ENCODE measurements at regions not wholly inside any gene's neighbourhood (a gene's known extent, or its start where the extent isn't known, plus 50 kb on each side); places are given as distances from the start of the nearest gene placed in this dataset.
"Not testable (repeated sequence)": the region's sequence is repeated elsewhere in the genome, so short reads cannot be mapped to it uniquely, and the experiment has no call there.

DNA sequence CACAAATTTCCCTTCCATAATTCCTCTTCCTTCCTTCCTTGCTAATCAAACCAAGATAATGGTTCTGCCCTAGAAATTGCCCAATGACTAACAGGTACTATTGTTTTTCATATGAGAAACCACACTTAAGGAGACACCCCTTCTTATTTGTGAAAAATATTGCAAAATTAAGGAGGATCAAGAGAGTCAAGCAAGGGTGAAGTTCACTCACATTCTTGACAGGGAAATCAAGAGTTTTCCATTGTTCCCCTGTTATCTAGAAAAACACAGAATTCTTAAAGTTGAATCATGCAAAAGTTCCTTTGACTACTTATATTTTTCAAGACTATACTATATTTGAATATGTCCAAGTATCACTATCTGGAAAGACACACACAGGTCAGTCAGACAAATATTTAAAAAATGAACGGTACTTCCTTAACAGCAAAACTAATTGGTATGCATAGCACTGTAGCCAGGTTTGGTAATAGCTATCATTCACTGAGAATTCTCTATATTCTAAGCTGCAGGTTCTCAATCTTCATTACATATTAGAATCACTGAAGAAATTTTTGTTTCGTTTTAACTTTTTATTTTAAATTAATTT is 897.2 kb downstream of the DIAPH3 start:
- DNase-seq = no peak

DNA sequence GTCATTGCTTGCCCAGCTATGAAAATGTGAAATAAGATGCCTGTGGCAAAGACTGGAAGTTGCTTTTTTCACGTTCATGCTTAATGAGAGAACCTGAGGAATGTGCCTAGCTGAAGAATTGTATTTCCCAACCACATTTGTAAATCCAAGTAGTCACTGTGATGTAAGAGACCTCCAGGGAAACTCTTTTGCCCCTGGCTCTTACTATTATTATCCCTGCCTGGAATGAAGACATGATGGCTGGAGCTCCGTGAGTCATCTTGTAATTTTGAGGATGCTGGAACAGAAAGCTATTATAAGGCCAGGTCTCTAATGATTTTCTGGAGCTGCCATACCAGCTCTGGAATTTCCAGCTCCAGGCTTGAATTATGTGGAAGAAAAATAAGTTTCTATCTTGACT is 894.3 kb downstream of the DIAPH3 start:
- no peak for DNase-seq

DNA sequence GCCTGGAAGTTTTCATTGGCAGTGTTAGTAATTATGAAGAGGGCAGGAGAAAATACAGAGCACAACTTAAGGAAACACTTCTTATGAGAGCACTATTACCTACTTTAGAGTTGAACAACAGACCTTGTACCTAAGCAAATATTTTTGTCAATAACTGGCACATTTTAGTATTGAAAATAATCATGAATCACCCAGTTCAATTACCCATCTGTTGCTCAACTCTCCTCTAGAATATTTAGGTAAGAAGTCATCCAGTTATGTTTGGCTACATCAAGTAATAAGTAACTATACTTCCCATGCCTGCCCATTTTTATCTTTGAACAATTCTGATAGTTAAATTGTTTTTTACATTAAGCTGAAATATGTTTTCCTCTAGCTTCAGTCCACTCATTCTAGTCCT is 893.4 kb downstream of the DIAPH3 start:
- no peak for DNase-seq

DNA sequence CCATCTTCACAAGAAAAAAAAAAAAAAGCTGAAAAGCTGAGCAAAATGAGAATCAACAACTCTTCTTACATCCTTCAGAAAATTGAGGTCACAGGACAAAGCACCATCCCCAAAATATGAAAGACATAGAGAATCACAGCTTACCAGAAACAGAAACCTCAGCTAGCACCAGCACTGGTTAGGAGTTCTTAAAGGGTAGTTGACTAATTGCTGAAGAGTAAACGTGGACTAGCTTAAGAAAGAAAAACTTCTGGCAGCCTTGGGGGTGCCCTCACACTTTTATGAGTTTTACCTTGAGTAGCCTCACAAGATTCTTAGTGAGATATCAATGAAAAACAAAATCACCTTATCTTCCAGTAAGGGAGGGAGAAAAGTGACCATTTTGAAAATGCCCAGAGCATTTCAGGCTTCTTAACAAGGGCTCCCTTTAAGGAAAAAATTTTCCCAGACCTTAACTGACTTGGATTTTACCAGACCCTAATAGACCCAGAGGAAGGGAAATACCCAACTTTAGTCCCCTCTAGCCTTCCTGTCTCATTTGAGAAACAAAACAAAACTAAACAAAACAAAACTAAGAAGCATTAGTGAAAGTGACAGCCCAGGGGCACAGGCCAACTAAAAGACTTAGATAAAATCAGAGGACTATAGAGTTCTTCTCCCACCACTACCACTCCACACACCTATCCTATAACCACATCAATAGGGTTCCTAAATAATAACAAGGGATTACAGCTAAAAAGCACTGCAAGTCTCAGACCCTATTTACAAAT is 888.6 kb downstream of the DIAPH3 start:
- no peak for DNase-seq

DNA sequence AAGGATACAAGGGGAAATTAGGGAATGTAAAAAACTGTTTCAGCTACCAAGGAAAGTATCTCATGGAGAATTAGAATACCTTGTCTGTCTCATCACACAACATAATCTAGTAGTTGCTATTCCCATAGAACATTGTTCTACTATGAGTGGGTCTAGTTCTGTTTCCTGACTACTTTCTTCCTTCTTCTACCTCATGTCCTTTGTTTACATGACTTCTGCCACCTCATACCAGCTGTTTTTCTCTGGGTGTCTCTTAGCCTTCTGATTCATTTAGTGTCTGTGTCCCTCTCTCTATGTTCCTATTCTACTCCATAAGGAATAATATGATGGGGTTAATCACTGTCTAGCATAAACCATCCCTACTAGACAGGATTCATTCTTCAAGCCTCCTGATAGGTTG is 887.3 kb downstream of the DIAPH3 start:
- DNase-seq = no peak

DNA sequence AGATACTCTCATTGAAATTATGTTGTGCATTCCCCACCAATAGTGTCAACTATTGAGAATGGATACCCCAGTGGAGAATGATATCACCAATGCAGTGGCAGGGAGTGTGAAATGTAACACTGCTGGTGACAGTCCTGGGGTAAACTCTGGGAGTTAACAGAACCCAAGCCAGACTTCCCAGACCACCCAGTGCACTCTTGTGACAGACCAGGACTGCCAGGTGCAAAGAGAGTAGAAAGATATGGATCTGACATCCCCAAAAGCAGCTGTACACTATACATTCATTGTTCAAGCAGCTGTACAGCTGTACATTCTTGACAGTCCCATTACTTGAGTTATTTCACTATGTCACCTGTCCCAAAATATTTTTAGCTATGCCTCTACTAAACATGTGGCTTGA is 886.6 kb downstream of the DIAPH3 start:
- DNase-seq = no peak

DNA sequence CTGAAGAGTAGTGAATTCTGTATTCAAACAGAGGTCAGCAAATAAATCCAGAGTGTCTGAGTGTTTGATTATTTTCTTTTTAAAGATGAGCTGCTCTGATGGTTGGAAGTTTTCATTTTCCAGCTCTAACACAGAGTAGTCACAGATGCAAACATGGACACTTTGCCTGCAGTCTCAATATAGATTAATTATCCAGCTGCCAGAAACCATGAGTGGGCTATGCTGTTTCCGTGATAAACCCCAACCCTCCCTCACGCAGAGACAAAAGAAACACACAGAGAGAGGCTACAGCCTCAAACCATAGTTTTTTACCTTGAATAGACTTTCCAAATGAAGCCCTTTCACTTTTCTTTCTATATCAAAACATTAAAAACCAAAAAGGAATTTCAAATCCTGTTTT is 884.7 kb downstream of the DIAPH3 start:
- DNase-seq = no peak

DNA sequence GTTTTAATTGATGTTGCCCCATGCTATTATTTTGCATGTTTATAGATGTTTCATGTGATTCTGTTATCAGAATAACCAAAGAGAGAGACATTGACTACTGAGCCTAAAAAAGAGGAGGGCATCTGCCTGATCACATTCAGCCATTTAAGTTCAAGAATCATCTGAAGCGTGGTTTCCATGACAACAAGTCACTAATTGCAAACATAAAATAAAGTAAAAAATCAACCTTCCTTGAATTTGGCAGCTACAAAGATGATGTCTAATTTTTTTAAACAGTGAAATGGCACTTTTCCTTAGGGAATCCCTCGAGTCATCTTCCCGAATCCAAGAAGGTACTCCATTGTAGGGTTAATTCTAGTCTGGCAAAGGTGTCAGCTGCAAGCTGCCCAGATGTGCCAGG is 884.2 kb downstream of the DIAPH3 start:
- no peak for DNase-seq

DNA sequence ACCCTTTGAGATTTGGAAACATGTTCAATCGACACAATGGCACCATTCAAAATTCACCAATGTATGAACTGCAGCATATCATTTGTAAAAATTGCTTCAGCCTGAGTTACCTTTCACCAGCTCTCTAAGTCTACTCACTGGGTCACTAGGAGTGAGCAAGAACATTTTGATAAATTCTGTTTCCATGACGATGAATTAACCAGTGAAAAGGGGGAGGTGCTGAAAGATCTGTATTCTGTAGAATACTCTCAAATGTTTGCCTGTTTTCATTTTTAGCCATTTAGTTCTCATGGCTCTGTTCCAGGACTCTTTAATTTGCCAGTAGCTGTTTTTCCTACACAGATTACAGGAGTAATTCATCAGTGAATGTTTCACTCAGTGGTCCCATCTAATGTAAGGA is 883.4 kb downstream of the DIAPH3 start:
- no peak for DNase-seq

DNA sequence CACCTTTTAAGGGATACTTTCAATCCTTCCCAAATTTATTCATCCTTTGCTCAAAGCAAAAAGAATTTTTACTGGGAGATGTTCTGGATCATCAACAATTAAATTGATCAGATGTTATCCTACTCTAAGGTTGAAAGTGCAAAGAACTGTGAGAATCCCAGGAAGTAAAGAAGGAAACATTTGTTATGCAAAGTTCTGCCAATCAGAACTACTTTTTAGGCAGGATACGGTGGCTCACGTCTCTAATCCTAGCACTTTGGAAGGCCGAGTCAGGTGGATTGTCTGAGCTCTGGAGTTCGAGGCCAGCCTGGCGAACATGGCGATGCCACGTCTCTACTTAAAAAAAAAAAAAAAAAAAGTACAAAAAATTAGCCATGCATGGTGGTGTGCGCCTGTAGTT is 882.3 kb downstream of the DIAPH3 start:
- DNase-seq = no peak

DNA sequence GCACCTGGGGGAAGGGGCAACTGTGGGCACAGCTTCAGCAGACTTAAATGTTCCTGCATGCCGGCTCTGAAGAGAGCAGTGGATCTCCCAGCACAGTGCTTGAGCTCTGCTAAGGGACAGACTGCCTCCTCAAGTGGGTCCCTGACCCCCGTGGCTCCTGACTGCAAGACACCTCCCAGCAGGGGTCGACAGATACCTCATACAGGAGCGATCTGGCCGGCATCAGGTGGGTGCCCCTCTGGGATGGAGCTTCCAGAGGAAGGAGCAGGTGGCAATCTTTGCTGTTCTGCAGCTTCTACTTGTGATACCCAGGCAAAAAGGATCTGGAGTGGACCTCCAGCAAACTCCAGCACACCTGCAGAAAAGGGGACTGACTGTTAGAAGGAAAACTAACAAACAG is 871.5 kb downstream of the DIAPH3 start:
- DNase-seq = not testable (repeated sequence)

DNA sequence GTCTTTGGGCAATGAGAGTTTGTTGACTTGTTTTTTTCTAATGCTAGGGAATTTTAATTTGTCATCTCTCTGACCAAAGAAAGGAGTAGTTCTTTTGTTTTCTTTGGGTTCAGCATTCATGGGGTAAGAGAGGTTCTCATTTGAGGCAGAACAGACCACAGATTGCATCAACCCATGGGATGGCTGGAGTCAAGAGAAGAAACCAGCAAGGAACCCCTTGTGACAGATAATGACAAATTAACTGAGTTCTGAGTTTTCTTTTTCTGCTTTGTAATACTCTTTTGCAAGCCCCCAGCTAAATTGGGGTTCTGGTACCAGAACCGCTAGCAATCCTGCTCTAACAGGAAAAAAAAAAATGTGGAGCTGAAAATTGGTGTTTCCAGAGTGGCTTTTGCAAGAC is 864.1 kb downstream of the DIAPH3 start:
- no peak for DNase-seq

DNA sequence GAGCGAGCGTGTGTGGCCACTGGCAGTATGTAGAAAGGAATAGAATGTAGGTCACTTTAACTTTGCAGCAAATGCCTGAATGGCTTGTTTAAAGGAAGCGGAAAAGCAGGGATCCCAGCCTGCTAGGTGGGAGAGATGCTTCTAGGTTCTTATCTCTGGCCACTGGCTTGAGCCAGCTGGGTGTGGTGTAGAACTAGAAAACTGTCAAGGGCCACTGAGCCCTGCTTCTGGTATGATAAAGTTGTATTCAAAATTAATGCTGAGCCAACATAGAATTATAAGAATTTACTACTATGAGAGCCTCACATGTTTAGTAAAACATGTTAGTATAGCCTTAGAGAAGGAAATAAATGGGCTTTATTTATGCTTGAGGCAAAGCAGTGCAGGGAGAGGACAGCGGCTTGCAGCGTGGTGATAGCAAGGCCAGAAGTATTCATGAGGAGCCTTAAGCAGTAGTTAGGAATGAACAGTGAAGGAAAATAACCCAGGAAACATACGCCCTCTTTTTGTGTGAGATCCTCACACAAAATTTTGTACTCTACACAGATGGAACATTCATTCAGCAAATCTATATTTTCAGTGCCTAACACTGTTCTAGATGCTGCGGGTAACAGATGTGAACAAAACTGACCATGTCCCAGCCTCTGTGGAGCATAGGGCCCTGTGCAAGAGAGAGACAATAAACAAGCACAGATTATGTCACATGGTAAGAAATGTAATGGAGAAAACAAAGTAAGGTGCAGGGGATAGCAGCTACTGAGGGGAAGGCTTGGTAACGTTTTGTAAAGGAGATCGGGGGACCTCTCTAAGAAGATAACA is 863.2 kb downstream of the DIAPH3 start:
- DNase-seq = no peak

DNA sequence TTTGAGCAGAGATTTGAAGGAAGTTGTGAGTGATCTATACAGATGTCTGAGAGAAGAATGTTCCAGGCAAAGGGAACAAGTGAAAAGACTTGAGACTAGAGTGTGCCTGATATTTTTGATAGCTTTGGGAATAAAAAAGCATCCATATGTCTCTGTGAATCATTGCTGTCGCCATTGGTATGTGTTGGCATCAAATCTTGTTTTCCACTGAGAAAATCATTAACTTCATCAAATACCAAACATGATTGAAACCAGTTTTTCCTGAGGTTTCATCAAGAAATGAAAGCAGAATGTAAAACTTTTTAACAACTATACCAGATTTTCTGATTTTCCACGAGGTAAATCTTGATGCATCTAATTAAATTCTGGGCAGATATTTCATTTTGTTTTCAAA is 862.6 kb downstream of the DIAPH3 start:
- no peak for DNase-seq

DNA sequence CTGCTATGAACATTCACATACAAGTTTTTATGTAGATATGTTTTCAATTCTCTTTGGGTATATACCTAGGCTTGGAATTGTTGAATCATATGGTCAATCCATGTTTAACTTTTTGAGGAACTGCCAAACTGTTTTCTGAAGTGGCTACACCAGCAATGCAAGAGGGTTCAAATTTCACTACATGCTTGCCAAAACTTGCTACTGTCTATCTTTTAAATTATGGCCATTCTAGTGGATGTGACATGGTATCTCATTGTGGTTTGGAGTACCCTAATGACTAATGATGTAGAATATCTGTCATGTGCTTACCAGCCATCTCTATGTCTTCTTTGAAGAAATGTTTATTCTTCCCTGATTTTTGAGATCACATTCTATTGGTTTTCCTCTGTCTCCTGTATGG is 860.3 kb downstream of the DIAPH3 start:
- no peak for DNase-seq

DNA sequence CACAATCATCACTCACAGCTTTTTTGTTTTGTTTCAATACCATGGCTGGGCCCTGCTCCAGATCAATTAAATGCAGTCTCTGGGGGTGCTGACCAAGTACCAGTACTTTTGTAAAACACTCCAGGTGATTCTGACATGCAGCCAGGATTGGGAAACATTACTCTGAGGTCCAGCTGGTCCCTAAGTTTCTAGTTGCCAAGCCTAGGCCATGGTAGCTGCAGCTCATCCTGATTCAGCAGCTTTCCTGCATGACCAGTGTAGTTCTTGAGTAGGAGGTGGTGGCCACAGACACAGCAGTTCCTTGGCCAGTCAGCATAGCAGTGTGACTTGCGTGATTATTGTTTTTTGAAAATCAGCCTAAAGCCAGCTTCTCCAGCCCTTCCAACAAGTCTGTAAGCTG is 859.1 kb downstream of the DIAPH3 start:
- DNase-seq = no peak

DNA sequence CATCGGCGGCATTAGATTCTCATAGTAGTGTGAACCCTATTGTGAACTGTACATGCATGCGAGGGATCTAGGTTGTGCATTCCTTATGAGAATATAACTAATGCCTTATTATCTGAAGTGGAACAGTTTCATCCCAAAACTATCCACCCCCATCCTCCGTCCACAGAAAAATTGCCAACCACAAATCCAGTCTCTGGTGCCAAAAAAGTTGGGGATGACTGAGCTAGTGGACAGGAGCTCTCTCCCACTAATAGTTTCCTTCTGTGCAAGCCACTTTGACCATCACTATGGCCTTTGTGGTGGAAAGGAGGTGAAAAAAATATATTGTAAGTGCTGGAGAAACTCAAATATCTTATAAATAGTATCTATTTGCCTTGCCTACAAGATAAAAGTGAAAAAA is 857.8 kb downstream of the DIAPH3 start:
- no peak for DNase-seq

DNA sequence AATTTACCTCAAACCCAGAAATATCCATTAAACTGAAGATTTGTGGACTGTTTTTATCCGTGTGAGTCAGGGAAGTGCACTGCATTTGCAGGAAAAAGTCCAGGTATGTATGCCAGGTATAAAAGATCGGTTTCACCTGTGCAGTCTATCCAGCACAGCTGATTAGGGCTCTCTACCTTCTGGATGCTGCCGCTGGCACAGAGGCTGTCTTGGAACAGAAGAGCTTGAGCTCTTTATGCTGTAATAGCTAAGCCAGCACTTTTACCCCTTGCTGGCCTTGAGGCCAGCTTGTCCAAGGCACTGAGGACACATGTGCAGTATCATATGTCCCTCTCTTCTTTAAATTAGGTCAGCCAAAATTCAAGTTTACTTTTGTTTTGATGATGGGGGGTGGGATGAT is 851.0 kb downstream of the DIAPH3 start:
- DNase-seq = no peak

DNA sequence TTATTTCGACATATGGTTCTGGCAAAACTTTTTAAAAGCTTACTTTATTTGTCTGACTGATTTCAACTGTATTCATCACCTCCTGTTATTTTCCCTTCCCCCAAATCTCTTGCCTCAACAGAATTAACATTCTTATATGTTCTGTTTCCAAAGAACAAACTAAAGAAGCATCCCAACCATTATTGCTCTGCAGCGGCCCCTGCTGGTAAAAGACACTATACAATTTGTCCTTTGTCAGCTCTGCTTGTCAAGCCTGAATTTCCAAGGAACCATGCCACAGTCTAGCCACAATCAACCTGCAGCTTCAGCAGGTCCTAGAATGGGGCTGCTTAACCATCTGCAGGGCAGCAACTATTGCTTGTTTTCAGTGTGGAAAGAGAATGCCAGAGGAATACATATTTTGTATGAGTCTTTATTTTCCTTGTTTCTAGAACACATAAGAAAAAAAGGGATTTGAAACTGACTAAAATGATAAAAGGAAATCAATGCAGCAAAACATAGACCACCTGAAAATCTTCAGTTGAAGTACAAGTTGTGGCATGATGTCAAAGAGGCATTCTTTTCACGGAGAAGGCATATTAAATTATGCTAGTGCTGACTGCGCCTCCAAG is 845.3 kb downstream of the DIAPH3 start:
- DNase-seq = peak in 3 of 4 experiments; percentile 5 to 34 (median 7)

DNA sequence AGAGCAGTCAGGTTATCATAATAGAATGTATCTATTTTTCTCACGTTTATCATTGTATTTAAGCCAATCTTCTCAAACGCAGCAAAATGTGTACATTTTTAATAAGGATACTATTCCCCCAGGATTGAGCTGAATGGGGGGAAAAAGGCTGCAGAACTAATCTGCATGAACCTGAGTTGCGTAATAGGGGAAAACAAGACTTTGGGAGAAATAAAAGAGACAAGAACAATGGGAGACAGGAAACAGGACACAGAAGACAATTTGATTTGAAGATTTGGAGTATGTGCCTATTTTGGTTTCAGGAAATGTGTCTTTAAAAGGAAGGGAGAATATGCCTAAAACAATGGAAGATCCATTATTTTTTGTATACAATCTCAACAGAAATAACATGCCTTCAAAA is 844.5 kb downstream of the DIAPH3 start:
- no peak for DNase-seq

DNA sequence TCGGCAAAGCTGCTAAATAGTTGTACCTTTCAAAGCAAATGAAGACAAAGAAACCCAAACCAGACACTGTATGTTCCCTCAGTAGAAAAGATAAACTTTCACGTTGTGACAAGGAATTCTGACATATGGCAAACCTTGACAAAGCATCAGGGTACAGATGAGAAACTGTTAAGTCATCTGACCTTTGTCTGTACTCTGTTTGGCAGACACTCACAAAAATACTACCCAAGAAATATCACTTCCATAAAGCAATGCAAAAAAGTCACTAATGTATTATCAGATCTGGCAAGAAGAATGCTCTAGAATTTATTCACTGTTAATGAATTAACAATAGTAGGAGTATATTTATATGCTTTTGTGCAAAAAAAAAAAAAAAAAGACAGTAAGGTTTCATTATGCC is 843.7 kb downstream of the DIAPH3 start:
- DNase-seq = no peak

DNA sequence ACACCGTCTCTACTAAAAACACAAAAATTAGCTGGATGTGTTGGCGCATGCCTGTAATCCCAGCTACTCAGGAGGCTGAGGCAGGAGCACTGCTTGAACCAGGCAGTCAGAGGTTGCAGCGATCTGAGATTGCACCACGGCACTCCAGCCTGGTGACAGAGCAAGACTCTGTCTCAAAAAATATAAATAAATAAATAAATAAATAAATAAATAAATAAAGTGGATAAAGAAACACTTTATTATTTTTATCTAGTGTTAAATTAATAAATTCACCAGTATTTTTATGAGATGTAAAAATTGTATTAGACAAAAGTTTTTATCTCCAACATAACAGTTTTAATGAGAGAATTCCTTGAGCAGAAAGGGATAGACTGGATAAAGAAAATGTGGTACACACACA is 839.3 kb downstream of the DIAPH3 start:
- not testable (repeated sequence) for DNase-seq

DNA sequence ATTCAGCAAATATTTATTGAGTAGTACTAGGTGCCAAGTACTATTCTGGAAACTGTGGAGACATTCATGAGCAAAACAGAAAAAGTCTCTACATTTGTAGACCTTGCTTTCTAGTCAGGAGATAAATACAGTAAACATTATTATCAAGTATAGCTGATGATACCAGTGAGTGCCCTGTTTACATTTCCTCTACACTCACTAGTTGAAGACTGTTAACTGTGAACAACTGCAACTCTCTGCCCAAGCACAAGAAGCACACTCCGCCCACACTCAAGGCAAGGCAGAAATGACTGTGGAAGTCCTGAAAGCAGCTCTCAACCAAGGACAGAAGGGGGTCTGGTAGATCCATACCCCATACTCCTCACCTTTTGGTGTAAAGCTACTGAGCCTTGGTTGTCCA is 837.0 kb downstream of the DIAPH3 start:
- no peak for DNase-seq

DNA sequence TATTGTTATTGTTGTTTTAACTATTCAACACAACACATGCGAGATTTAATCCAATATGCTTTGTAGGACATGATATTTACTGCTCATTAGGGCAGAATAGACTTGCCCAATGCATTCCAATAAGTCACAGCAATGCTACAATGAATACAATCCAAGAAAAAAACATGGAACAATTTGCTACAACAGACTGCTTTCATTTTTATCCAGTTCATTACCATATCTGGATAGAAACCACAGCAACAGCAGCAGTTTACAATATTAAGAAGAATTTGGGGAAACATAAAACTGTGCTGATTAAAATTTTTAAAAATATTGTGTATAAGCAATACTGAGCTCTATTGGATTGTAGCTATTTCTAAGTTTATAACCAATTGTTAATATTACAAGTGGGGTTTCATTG is 833.0 kb downstream of the DIAPH3 start:
- DNase-seq = no peak
